ENCODE measurements at regions not wholly inside any gene's neighbourhood (a gene's known extent, or its start where the extent isn't known, plus 50 kb on each side); places are given as distances from the start of the nearest gene placed in this dataset.

GRCh38 chr4:134773497-134774000, 572.0 kb upstream of the PABPC4L start:
- H3K9me2 ChIP-seq (replicated peaks; ENCODE audit: insufficient read depth, low read length), result no peaks in the 10 kb centered on the region
- H3K4me3 ChIP-seq (ENCODE audit: insufficient read depth, low read length, poor library complexity, severe bottlenecking), result no peak overlapping the region
- H3K4me2 ChIP-seq (ENCODE audit: low read depth, low read length, poor library complexity, severe bottlenecking), result no peak overlapping the region
- H3K9me3 ChIP-seq (ENCODE audit: insufficient read depth, low read length), result no peaks in the 10 kb centered on the region
- no peak overlapping the region for H3K9ac ChIP-seq (ENCODE audit: low read length)
- no peaks in the 10 kb centered on the region for H3F3A ChIP-seq (ENCODE audit: insufficient read depth)
- H3K79me2 ChIP-seq (ENCODE audit: insufficient read depth, low read length), result no peaks in the 10 kb centered on the region
- H4K20me1 ChIP-seq (ENCODE audit: low read depth, low read length), result no peaks in the 10 kb centered on the region
- H3K36me3 ChIP-seq (ENCODE audit: low read length), result no peaks in the 10 kb centered on the region
- no peak overlapping the region for H2AFZ ChIP-seq (ENCODE audit: low read depth, low read length, severe bottlenecking)
- H3K27me3 ChIP-seq (ENCODE audit: low read length), result no peaks in the 10 kb centered on the region
- TF ChIP-seq CTCF (IDR thresholded peaks at IDR 0.05; ENCODE audit: insufficient read depth, low read length, poor library complexity, severe bottlenecking) (no peak), EZH2phosphoT487 (conservative IDR thresholded peaks at IDR 0.05; ENCODE audit: low read length) (no peak)
- H3K27ac ChIP-seq (ENCODE audit: low read depth, low read length), result no peak overlapping the region

- Histone ChIP-seq H3F3A (ENCODE audit: insufficient read depth) (no peaks in the 10 kb centered on the region), H2AFZ (ENCODE audit: low read depth, low read length, severe bottlenecking) (no peak overlapping the region)
- TF ChIP-seq EZH2phosphoT487 (conservative IDR thresholded peaks at IDR 0.05; ENCODE audit: low read length) (no peak), CTCF (IDR thresholded peaks at IDR 0.05; ENCODE audit: insufficient read depth, low read length, poor library complexity, severe bottlenecking) (no peak)
These were observed 560.5 kb upstream of the PABPC4L start for GRCh38 chr4:134762053-134762452.

GRCh38 chr4:134756421-134756820, 554.8 kb upstream of the PABPC4L start:
- Histone ChIP-seq H3K4me3 (ENCODE audit: insufficient read depth, low read length, poor library complexity, severe bottlenecking) (no peak overlapping the region), H3K4me2 (ENCODE audit: low read depth, low read length, poor library complexity, severe bottlenecking) (no peak overlapping the region), H3K27ac (ENCODE audit: low read depth, low read length) (no peak overlapping the region), H3K27me3 (ENCODE audit: low read length) (no peaks in the 10 kb centered on the region), H3K9me3 (ENCODE audit: insufficient read depth, low read length) (no peaks in the 10 kb centered on the region), H3K9me2 (replicated peaks; ENCODE audit: insufficient read depth, low read length) (no peaks in the 10 kb centered on the region), H3K36me3 (ENCODE audit: low read length) (no peaks in the 10 kb centered on the region), H4K20me1 (ENCODE audit: low read depth, low read length) (no peaks in the 10 kb centered on the region), H3K79me2 (ENCODE audit: insufficient read depth, low read length) (no peaks in the 10 kb centered on the region), H3K9ac (ENCODE audit: low read length) (no peak overlapping the region), H3F3A (ENCODE audit: insufficient read depth) (no peaks in the 10 kb centered on the region), H2AFZ (ENCODE audit: low read depth, low read length, severe bottlenecking) (no peak overlapping the region)
- TF ChIP-seq CTCF (IDR thresholded peaks at IDR 0.05; ENCODE audit: insufficient read depth, low read length, poor library complexity, severe bottlenecking), result no peak
- no peak for TF ChIP-seq EZH2phosphoT487 (conservative IDR thresholded peaks at IDR 0.05; ENCODE audit: low read length)

More at GRCh38 chr4:134762053-134762452, 560.5 kb upstream of the PABPC4L start:
- no peaks in the 10 kb centered on the region for H3K27me3 ChIP-seq (ENCODE audit: low read length)
- H3K27ac ChIP-seq (ENCODE audit: low read depth, low read length), result no peak overlapping the region
- H3K9me2 ChIP-seq (replicated peaks; ENCODE audit: insufficient read depth, low read length), result no peaks in the 10 kb centered on the region
- no peaks in the 10 kb centered on the region for H3K79me2 ChIP-seq (ENCODE audit: insufficient read depth, low read length)
- no peak overlapping the region for H3K4me3 ChIP-seq (ENCODE audit: insufficient read depth, low read length, poor library complexity, severe bottlenecking)
- no peaks in the 10 kb centered on the region for H3K36me3 ChIP-seq (ENCODE audit: low read length)
- H4K20me1 ChIP-seq (ENCODE audit: low read depth, low read length), result no peaks in the 10 kb centered on the region
- no peak overlapping the region for H3K4me2 ChIP-seq (ENCODE audit: low read depth, low read length, poor library complexity, severe bottlenecking)
- H3K9me3 ChIP-seq (ENCODE audit: insufficient read depth, low read length), result no peaks in the 10 kb centered on the region
- no peak overlapping the region for H3K9ac ChIP-seq (ENCODE audit: low read length)

Data from SU-DHL-6 (cell line).